SU-DHL-6 (cell line): ENCODE measurements at regions not wholly inside any gene's neighbourhood (a gene's known extent, or its start where the extent isn't known, plus 50 kb on each side); places are given as distances from the start of the nearest gene placed in this dataset.

Source experiments
- H2AFZ ChIP-seq: fragments of 200-600 bp; sonication (generic); 2 replicates; pipeline ENCODE4 v1.6.1; 2014; ENCODE audit warnings: low read depth, mild to moderate bottlenecking, moderate library complexity, mixed read lengths, antibody characterized with exemption, low read length; ENCODE audit not compliant: severe bottlenecking
- H3F3A ChIP-seq: fragments of 200-600 bp; shearing (Covaris generic); 2 replicates; pipeline ENCODE4 v1.6.0; 2016; ENCODE audit warnings: antibody characterized with exemption, mild to moderate bottlenecking; ENCODE audit not compliant: insufficient read depth
- H3K27ac ChIP-seq: fragments of 200-600 bp; sonication (generic); 2 replicates; pipeline ENCODE4 v1.5.1; 2016; ENCODE audit warnings: low read depth, mild to moderate bottlenecking, low read length, moderate library complexity, mixed read lengths
- H3K27me3 ChIP-seq: fragments of 200-600 bp; sonication (generic), shearing (Covaris generic); 2 replicates; pipeline ENCODE4 v1.6.0; 2014; ENCODE audit warnings: mild to moderate bottlenecking, low read length
- H3K36me3 ChIP-seq: fragments of 200-600 bp; sonication (generic); 2 replicates; pipeline ENCODE4 v1.6.1; 2014; ENCODE audit warnings: mild to moderate bottlenecking, low read length, mixed read lengths
- H3K4me2 ChIP-seq: fragments of 300-600, 200-600 bp; shearing (Covaris generic), sonication (generic); 2 replicates; pipeline ENCODE4 v1.6.0; 2014; ENCODE audit warnings: low read length, low read depth, mild to moderate bottlenecking; ENCODE audit not compliant: poor library complexity, severe bottlenecking
- H3K4me3 ChIP-seq: fragments of 200-600 bp; sonication (generic); 2 replicates; pipeline ENCODE4 v1.5.1; 2014; ENCODE audit warnings: antibody characterized with exemption, low read length, mild to moderate bottlenecking, mixed read lengths; ENCODE audit not compliant: insufficient read depth, poor library complexity, severe bottlenecking
- H3K79me2 ChIP-seq: fragments of 200-600 bp; sonication (generic); 2 replicates; pipeline ENCODE4 v1.6.1; 2014; ENCODE audit warnings: mild to moderate bottlenecking, low read length, moderate library complexity; ENCODE audit not compliant: insufficient read depth
- H3K9ac ChIP-seq: fragments of 200-600 bp; sonication (generic); 2 replicates; pipeline ENCODE4 v1.7.0; 2014; ENCODE audit warnings: mild to moderate bottlenecking, low read length
- H3K9me2 ChIP-seq: fragments of 200-600 bp; sonication (generic); replicated peaks from 2 replicates; pipeline ENCODE4 v1.6.1; 2014; ENCODE audit warnings: low read length; ENCODE audit not compliant: insufficient read depth
- H3K9me3 ChIP-seq: fragments of 200-600 bp; sonication (generic); 2 replicates; pipeline ENCODE4 v1.6.1; 2014; ENCODE audit warnings: low read length, mixed read lengths; ENCODE audit not compliant: insufficient read depth
- H4K20me1 ChIP-seq: fragments of 200-600 bp; sonication (generic); 2 replicates; pipeline ENCODE4 v1.6.1; 2014; ENCODE audit warnings: low read depth, mild to moderate bottlenecking, antibody characterized with exemption, low read length, moderate library complexity, mixed read lengths
- CTCF ChIP-seq: fragments of 200-600 bp; sonication (generic); IDR thresholded peaks from one replicate; pipeline ENCODE4 v1.5.1; 2017; ENCODE audit warnings: antibody characterized with exemption, mild to moderate bottlenecking, low read length, moderate library complexity; ENCODE audit not compliant: insufficient read depth, poor library complexity, severe bottlenecking
- EZH2phosphoT487 ChIP-seq: fragments of 200-600 bp; sonication (generic), shearing (Covaris generic); conservative IDR thresholded peaks from 2 replicates; pipeline ENCODE4 v1.6.1; 2018; ENCODE audit warnings: mild to moderate bottlenecking, antibody characterized with exemption, low read length, moderate library complexity, mixed read lengths

- no peaks in the 10 kb centered on the region for H3K36me3 ChIP-seq
- no peak overlapping the region for H3K9ac ChIP-seq
- TF ChIP-seq CTCF (no peak), EZH2phosphoT487 (no peak)
- H4K20me1 ChIP-seq, result no peaks in the 10 kb centered on the region
- H3K79me2 ChIP-seq, result no peaks in the 10 kb centered on the region
- no peak overlapping the region for H3K4me2 ChIP-seq
- H3F3A ChIP-seq, result no peaks in the 10 kb centered on the region
- H3K27ac ChIP-seq, result no peak overlapping the region
- H2AFZ ChIP-seq, result no peak overlapping the region
- no peaks in the 10 kb centered on the region for H3K9me2 ChIP-seq
- no peak overlapping the region for H3K4me3 ChIP-seq
- no peaks in the 10 kb centered on the region for H3K9me3 ChIP-seq
- H3K27me3 ChIP-seq, result no peaks in the 10 kb centered on the region
Observed at GRCh38 chr4:180394312-180394711, 1848.9 kb upstream of the TENM3 start.

GRCh38 chr4:180394730-180395129, 1848.5 kb upstream of the TENM3 start:
- Histone ChIP-seq H3K4me3 (no peak overlapping the region), H3K9ac (no peak overlapping the region), H3K9me2 (no peaks in the 10 kb centered on the region), H2AFZ (no peak overlapping the region), H3K4me2 (no peak overlapping the region), H4K20me1 (no peaks in the 10 kb centered on the region), H3K9me3 (no peaks in the 10 kb centered on the region), H3K27me3 (no peaks in the 10 kb centered on the region), H3F3A (no peaks in the 10 kb centered on the region), H3K36me3 (no peaks in the 10 kb centered on the region), H3K27ac (no peak overlapping the region), H3K79me2 (no peaks in the 10 kb centered on the region)
- TF ChIP-seq CTCF (no peak), EZH2phosphoT487 (no peak)

GRCh38 chr4:180398564-180398963, 1844.6 kb upstream of the TENM3 start:
- no peaks in the 10 kb centered on the region for H3K9me2 ChIP-seq
- no peak overlapping the region for H3K4me3 ChIP-seq
- H4K20me1 ChIP-seq, result no peaks in the 10 kb centered on the region
- no peaks in the 10 kb centered on the region for H3K27me3 ChIP-seq
- H3K4me2 ChIP-seq, result no peak overlapping the region
- H3K27ac ChIP-seq, result no peak overlapping the region
- H3F3A ChIP-seq, result no peaks in the 10 kb centered on the region
- no peak overlapping the region for H3K9ac ChIP-seq
- H3K36me3 ChIP-seq, result no peaks in the 10 kb centered on the region
- no peak for TF ChIP-seq EZH2phosphoT487
- TF ChIP-seq CTCF, result no peak
- H2AFZ ChIP-seq, result no peak overlapping the region
- H3K79me2 ChIP-seq, result no peaks in the 10 kb centered on the region
- no peaks in the 10 kb centered on the region for H3K9me3 ChIP-seq
